Hematopoietic multipotent progenitor cell treated with erythropoietin and hydrocortisone succinate and interleukin-3 and kit ligand, for 4 days (in vitro differentiated cells): ENCODE measurements at regions not wholly inside any gene's neighbourhood (a gene's known extent, or its start where the extent isn't known, plus 50 kb on each side); places are given as distances from the start of the nearest gene placed in this dataset.
A peak's percentile ranks its signal among the peaks of the same experiment; 100 is the strongest.

Experiments used
- DNase-seq: peaks from one replicate; pipeline ENCODE4 v3.0.0-alpha.2; 2015

GRCh38 chr10:62453274-62453673 lies 79.1 kb downstream of the ZNF365 start:
- no peak for DNase-seq

GRCh38 chr10:62454687-62455397 lies 80.7 kb downstream of the ZNF365 start:
- DNase-seq = no peak

- DNase-seq = no peak
Observed at GRCh38 chr10:62456611-62457101, 82.5 kb downstream of the ZNF365 start.

GRCh38 chr10:62457196-62457595 lies 83.0 kb downstream of the ZNF365 start:
- DNase-seq = no peak

GRCh38 chr10:62457598-62457997 lies 83.4 kb downstream of the ZNF365 start:
- DNase-seq = no peak

GRCh38 chr10:62459072-62459471 lies 84.9 kb downstream of the ZNF365 start:
- no peak for DNase-seq

GRCh38 chr10:62459500-62459899 lies 85.3 kb downstream of the ZNF365 start:
- no peak for DNase-seq

GRCh38 chr10:62460393-62460792 lies 86.2 kb downstream of the ZNF365 start:
- no peak for DNase-seq

- no peak for DNase-seq
Observed at GRCh38 chr10:62461120-62461519, 87.0 kb downstream of the ZNF365 start.

- no peak for DNase-seq
Observed at GRCh38 chr10:62462461-62462860, 88.3 kb downstream of the ZNF365 start.

- no peak for DNase-seq
Observed at GRCh38 chr10:62463364-62463763, 89.2 kb downstream of the ZNF365 start.

GRCh38 chr10:62464308-62464707 lies 90.1 kb downstream of the ZNF365 start:
- DNase-seq = no peak

GRCh38 chr10:62466590-62466989 lies 92.4 kb downstream of the ZNF365 start:
- no peak for DNase-seq

- DNase-seq = no peak
Observed at GRCh38 chr10:62467527-62467926, 93.4 kb downstream of the ZNF365 start.

GRCh38 chr10:62471711-62472110 lies 97.5 kb downstream of the ZNF365 start:
- no peak for DNase-seq

- no peak for DNase-seq
Observed at GRCh38 chr10:62473241-62473640, 99.1 kb downstream of the ZNF365 start.

GRCh38 chr10:62475551-62475950 lies 101.4 kb downstream of the ZNF365 start:
- DNase-seq = no peak

- DNase-seq = no peak
Observed at GRCh38 chr10:62479523-62479922, 105.4 kb downstream of the ZNF365 start.

- DNase-seq = no peak
Observed at GRCh38 chr10:62480196-62480595, 106.0 kb downstream of the ZNF365 start.

GRCh38 chr10:62482581-62482980 lies 108.4 kb downstream of the ZNF365 start:
- no peak for DNase-seq

GRCh38 chr10:62491597-62491996 lies 117.4 kb downstream of the ZNF365 start:
- DNase-seq = peak; percentile 34

- peak; percentile 61 for DNase-seq
Observed at GRCh38 chr10:62492012-62492869, 118.1 kb downstream of the ZNF365 start.

- DNase-seq = no peak
Observed at GRCh38 chr10:62492870-62493180, 118.7 kb downstream of the ZNF365 start.

GRCh38 chr10:62496925-62497324 lies 122.8 kb downstream of the ZNF365 start:
- no peak for DNase-seq
